Natural killer cell (primary cell): ENCODE measurements at regions not wholly inside any gene's neighbourhood (a gene's known extent, or its start where the extent isn't known, plus 50 kb on each side); places are given as distances from the start of the nearest gene placed in this dataset.

Experiments
- ATAC-seq, 3 donors: fragments of 150-1000 bp in 2 of 3; fragments of 200-7000 bp in 1 of 3; cut with Tn5 transposase; 1 replicate in 1 of 3; 2 replicates in 2 of 3; pipeline ENCODE4 v1.10.0; 2021; ENCODE audit warnings: mild to moderate bottlenecking in 2 of 3, moderate library complexity in 2 of 3
- DNase-seq, 2 donors: peaks; one replicate each; pipeline versions ENCODE4 v3.0.0 to v3.0.0-alpha.2; 2013 to 2021; ENCODE audit warnings: mixed read lengths in 1 of 2
- H3K27ac ChIP-seq: one replicate; pipeline ENCODE4 v1.5.1; 2013; ENCODE audit warnings: mild to moderate bottlenecking, low read length
- H3K27me3 ChIP-seq: one replicate; pipeline ENCODE4 v1.6.1; 2013; ENCODE audit warnings: low read length; ENCODE audit not compliant: control insufficient read depth, insufficient read depth
- H3K36me3 ChIP-seq: one replicate; pipeline ENCODE4 v1.6.1; 2013; ENCODE audit warnings: low read length; ENCODE audit not compliant: control insufficient read depth, insufficient read depth
- H3K4me1 ChIP-seq: one replicate; pipeline ENCODE4 v1.6.1; 2013; ENCODE audit warnings: low read length; ENCODE audit not compliant: control insufficient read depth, insufficient read depth
- H3K4me3 ChIP-seq: one replicate; pipeline ENCODE4 v1.5.1; 2013; ENCODE audit warnings: low read length
- H3K9me3 ChIP-seq: one replicate; pipeline ENCODE4 v1.6.1; 2013; ENCODE audit warnings: low read length; ENCODE audit not compliant: control insufficient read depth, insufficient read depth
- H3K27ac Mint-ChIP-seq, 2 donors: one replicate each; pipeline ENCODE4 v1.8.0; 2022; ENCODE audit warnings: mild to moderate bottlenecking in 2 of 2, mixed read lengths in 2 of 2, moderate library complexity in 1 of 2
- H3K27me3 Mint-ChIP-seq, 2 donors: one replicate each; pipeline ENCODE4 v1.8.0; 2022; ENCODE audit warnings: low read depth in 2 of 2, mixed read lengths in 2 of 2
- H3K36me3 Mint-ChIP-seq: one replicate; pipeline ENCODE4 v1.8.0; 2022; ENCODE audit warnings: mixed read lengths
- H3K4me1 Mint-ChIP-seq, 2 donors: one replicate each; pipeline ENCODE4 v1.8.0; 2022; ENCODE audit warnings: mixed read lengths in 2 of 2
- H3K4me3 Mint-ChIP-seq: one replicate; pipeline ENCODE4 v1.8.0; 2022; ENCODE audit warnings: mild to moderate bottlenecking, moderate library complexity, mixed read lengths
- H3K9me3 Mint-ChIP-seq, 2 donors: one replicate each; pipeline ENCODE4 v1.8.0; 2022; ENCODE audit warnings: mixed read lengths in 2 of 2
- CTCF ChIP-seq: fragments of 200-600 bp; IDR thresholded peaks from one replicate; pipeline ENCODE4 v1.8.0; 2022; ENCODE audit warnings: antibody characterized with exemption
- WGBS: methylation state at CpG from one replicate; pipeline ENCODE4 v1.1.7; 2013; ENCODE audit warnings: missing lambda C conversion rate; ENCODE audit not compliant: insufficient coverage; 5-methylcytosine and 5-hydroxymethylcytosine counted together
- intact Hi-C: fragments of 100-400 bp; cut with micrococcal nuclease; formaldehyde crosslinking; loops from one replicate; pipeline ENCODE4 v1.14.2; 2022

GRCh38 chr4:185898413-185898812 lies 86.4 kb upstream of the SORBS2 start:
- DNase-seq (no peak), ATAC-seq (no peak)
- H3K27ac Mint-ChIP-seq, result no peak overlapping the region
- no peaks in the 10 kb centered on the region for H3K36me3 Mint-ChIP-seq
- Histone ChIP-seq H3K9me3 (no peaks in the 10 kb centered on the region), H3K4me1 (no peaks in the 10 kb centered on the region), H3K36me3 (no peaks in the 10 kb centered on the region), H3K4me3 (no peak overlapping the region), H3K27me3 (no peaks in the 10 kb centered on the region), H3K27ac (no peak overlapping the region)
- no peaks in the 10 kb centered on the region for H3K27me3 Mint-ChIP-seq
- H3K9me3 Mint-ChIP-seq, result no peaks in the 10 kb centered on the region
- no peak overlapping the region for H3K4me3 Mint-ChIP-seq
- intact Hi-C loops, result no loop called here
- 68% methylated on average over 7 of the region's 8 CpGs for WGBS
- TF ChIP-seq CTCF, result no peak
- peaks cover 7 to 9% of the 10 kb centered on the region in 2 donors for H3K4me1 Mint-ChIP-seq

- no peaks in the 10 kb centered on the region for H3K36me3 Mint-ChIP-seq
- DNase-seq, result no peak
- H3K27ac ChIP-seq, result no peak overlapping the region
- no peak overlapping the region for H3K4me3 ChIP-seq
- no peaks in the 10 kb centered on the region for H3K9me3 Mint-ChIP-seq
- no peaks in the 10 kb centered on the region for H3K27me3 Mint-ChIP-seq
- H3K9me3 ChIP-seq, result no peaks in the 10 kb centered on the region
- H3K4me3 Mint-ChIP-seq, result no peak overlapping the region
- H3K4me1 Mint-ChIP-seq, result peaks cover 7 to 9% of the 10 kb centered on the region in 2 donors
- no peak for TF ChIP-seq CTCF
- H3K27ac Mint-ChIP-seq, result no peak overlapping the region
- no peaks in the 10 kb centered on the region for H3K36me3 ChIP-seq
- 83% methylated on average over 3 of the region's 4 CpGs for WGBS
- H3K27me3 ChIP-seq, result no peaks in the 10 kb centered on the region
- ATAC-seq, result no peak
- intact Hi-C loops, result no loop called here
- H3K4me1 ChIP-seq, result no peaks in the 10 kb centered on the region
Measured at GRCh38 chr4:185899833-185900232, 87.8 kb upstream of the SORBS2 start.

GRCh38 chr4:185902654-185903053 lies 90.7 kb upstream of the SORBS2 start:
- DNase-seq, result no peak
- Mint-ChIP-seq H3K4me1 (no peaks in the 10 kb centered on the region), H3K36me3 (no peaks in the 10 kb centered on the region), H3K27me3 (no peaks in the 10 kb centered on the region), H3K9me3 (no peaks in the 10 kb centered on the region), H3K4me3 (no peak overlapping the region), H3K27ac (no peak overlapping the region)
- Histone ChIP-seq H3K4me3 (no peak overlapping the region), H3K36me3 (no peaks in the 10 kb centered on the region), H3K27ac (no peak overlapping the region), H3K4me1 (no peaks in the 10 kb centered on the region), H3K9me3 (no peaks in the 10 kb centered on the region), H3K27me3 (no peaks in the 10 kb centered on the region)
- TF ChIP-seq CTCF, result no peak
- ATAC-seq, result no peak
- intact Hi-C loops, result no loop called here
- 87% methylated on average over 4 of the region's 4 CpGs for WGBS

GRCh38 chr4:185903205-185903604 lies 91.2 kb upstream of the SORBS2 start:
- TF ChIP-seq CTCF, result no peak
- no peak overlapping the region for H3K4me3 ChIP-seq
- Mint-ChIP-seq H3K36me3 (no peaks in the 10 kb centered on the region), H3K27me3 (no peaks in the 10 kb centered on the region), H3K27ac (no peak overlapping the region), H3K9me3 (no peaks in the 10 kb centered on the region), H3K4me1 (no peaks in the 10 kb centered on the region), H3K4me3 (no peak overlapping the region)
- H3K27ac ChIP-seq, result no peak overlapping the region
- H3K9me3 ChIP-seq, result no peaks in the 10 kb centered on the region
- ATAC-seq (no peak), DNase-seq (no peak)
- H3K4me1 ChIP-seq, result no peaks in the 10 kb centered on the region
- H3K36me3 ChIP-seq, result no peaks in the 10 kb centered on the region
- intact Hi-C loops, result no loop called here
- WGBS, result 100% methylated on average over 1 of the region's 1 CpG
- H3K27me3 ChIP-seq, result no peaks in the 10 kb centered on the region
